22Rv1 (cell line): ENCODE measurements at regions not wholly inside any gene's neighbourhood (a gene's known extent, or its start where the extent isn't known, plus 50 kb on each side); places are given as distances from the start of the nearest gene placed in this dataset.

ENCODE experiments used
- H3K27ac ChIP-seq: fragments of 450-650 bp; 2 replicates; pipeline ENCODE4 v1.5.1; 2017
- CTCF ChIP-seq: fragments of 450-650 bp; IDR thresholded peaks from 2 replicates; pipeline ENCODE4 v1.5.1; 2017; ENCODE audit warnings: mild to moderate bottlenecking
- ZFX ChIP-seq: fragments of 450-650 bp; IDR thresholded peaks from 2 replicates; pipeline ENCODE4 v1.6.1; 2017; ENCODE audit warnings: antibody characterized with exemption, borderline replicate concordance

DNA sequence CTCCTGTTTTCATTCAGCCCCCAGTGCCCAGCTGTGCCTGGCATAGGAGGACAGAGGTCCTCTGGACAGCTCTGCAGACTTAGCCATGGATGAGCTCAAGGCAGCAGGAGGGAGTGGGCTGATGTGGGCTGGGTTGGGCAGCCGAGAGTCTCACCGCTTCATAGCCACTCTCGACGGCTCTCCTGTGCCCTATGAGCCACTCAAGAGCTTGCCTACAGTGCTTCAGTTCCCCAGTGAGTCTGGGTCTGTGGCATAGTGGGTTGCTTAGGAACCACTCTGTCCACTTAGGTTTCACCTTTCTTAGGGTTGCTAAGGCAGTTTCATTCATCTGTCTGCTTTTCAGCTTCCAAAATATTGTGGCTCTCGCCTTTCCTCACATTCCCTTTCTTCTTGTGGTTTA lies 296.8 kb downstream of the ICE1 start:
- no peak overlapping the region for H3K27ac ChIP-seq

GRCh38 chr5:5716665-5717064 lies 294.2 kb downstream of the ICE1 start:
- no peak for TF ChIP-seq CTCF
- no peak for TF ChIP-seq ZFX
- H3K27ac ChIP-seq: no peak overlapping the region

More for the DNA sequence above, 296.8 kb downstream of the ICE1 start:
- no peak for TF ChIP-seq CTCF
- TF ChIP-seq ZFX: no peak

DNA sequence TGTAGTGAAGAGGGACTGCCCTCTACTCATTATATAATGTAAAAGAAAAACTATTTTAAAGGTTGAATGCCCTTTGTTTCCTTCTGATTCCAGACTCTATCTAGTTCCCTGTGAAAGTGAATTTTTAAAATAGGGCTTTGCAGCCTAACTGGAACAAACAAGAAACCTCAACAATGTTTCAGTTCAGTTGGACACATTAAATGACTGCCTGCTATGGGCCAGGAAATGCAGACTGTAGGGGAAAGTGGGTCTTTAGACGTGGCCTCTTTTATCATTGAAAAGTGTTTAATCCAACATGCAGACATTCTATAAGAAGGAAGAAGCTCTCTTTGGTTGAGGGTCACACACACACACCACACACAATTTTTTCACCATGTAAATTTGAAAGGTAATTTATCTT lies 289.1 kb downstream of the ICE1 start:
- TF ChIP-seq CTCF (no peak), ZFX (no peak)

DNA sequence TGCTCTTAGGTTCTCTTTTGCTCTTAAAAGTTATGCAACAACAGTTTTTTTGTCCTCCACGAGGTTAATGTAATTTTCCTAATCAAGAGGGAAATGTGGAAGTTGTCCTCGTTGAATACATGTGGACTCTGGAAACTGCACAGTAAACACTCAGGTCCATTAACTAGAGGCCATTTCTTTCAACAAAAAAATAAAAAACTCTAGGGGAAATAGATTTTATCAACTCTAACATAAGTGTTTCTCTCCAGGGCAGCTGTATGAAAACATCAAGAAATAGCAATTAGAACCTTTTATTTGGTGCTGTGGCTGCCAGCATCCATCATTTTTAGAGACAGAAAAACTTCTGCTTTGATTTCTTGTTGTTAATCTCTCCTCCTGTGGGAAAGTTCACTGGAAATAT lies 288.6 kb downstream of the ICE1 start:
- TF ChIP-seq ZFX: no peak
- TF ChIP-seq CTCF: no peak
- H3K27ac ChIP-seq: no peak overlapping the region

More for the DNA sequence above, 289.1 kb downstream of the ICE1 start:
- H3K27ac ChIP-seq: no peak overlapping the region

GRCh38 chr5:5710471-5710870 lies 288.0 kb downstream of the ICE1 start:
- TF ChIP-seq ZFX (no peak), CTCF (no peak)

DNA sequence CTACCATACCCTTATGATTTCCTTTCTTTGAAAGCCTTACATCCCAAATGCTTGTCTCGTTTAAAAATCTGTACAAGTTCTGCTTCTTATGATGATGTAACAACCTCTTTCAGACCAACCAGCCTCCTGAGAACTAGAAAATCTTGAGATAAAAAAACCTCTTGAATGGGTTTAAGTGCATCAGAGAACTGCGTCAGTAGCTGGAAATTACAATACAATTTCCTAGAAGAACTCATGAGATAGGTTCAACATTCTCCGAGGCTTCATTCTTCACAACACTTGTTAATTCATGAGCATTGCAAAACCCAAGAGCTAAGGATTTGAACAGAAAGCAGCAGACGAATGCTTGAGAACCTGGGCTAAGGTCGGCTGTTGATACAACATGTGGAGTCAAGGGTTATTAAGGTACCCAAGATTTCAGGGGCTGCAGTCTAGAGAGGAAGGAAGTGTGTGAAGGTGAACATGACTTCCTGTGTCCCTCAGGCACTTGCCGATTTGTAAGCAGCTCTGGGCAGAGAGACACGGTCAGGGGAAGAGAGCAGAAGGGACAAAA lies 286.0 kb downstream of the ICE1 start:
- no peak overlapping the region for H3K27ac ChIP-seq
- TF ChIP-seq ZFX: no peak
- no peak for TF ChIP-seq CTCF

More at GRCh38 chr5:5710471-5710870, 288.0 kb downstream of the ICE1 start:
- no peak overlapping the region for H3K27ac ChIP-seq

GRCh38 chr5:5705010-5705409 lies 282.5 kb downstream of the ICE1 start:
- H3K27ac ChIP-seq: no peak overlapping the region
- TF ChIP-seq ZFX: no peak
- TF ChIP-seq CTCF: no peak
